NCI-H1417 (cell line): ENCODE measurements at regions not wholly inside any gene's neighbourhood (a gene's known extent, or its start where the extent isn't known, plus 50 kb on each side); places are given as distances from the start of the nearest gene placed in this dataset.
A peak's percentile ranks its signal among the peaks of the same experiment; 100 is the strongest.
"Not testable (repeated sequence)": the region's sequence is repeated elsewhere in the genome, so short reads cannot be mapped to it uniquely, and the experiment has no call there.

Source experiments
- DNase-seq, 3 experiments: peaks; one replicate each; lab custom pipeline; 2025; lab: John Stamatoyannopoulos, UW

GRCh38 chr10:59037506-59037905 lies 138.9 kb upstream of the PHYHIPL start:
- no peak for DNase-seq

GRCh38 chr10:59043358-59043757 lies 133.1 kb upstream of the PHYHIPL start:
- DNase-seq = not testable (repeated sequence)

- peak in 1 of 3 experiments; percentile 37 for DNase-seq
These were observed 129.3 kb upstream of the PHYHIPL start for GRCh38 chr10:59047180-59047579.

GRCh38 chr10:59047957-59048618 lies 128.4 kb upstream of the PHYHIPL start:
- no peak for DNase-seq

- not testable (repeated sequence) for DNase-seq
These were observed 122.9 kb upstream of the PHYHIPL start for GRCh38 chr10:59053502-59053901.

- no peak for DNase-seq
These were observed 121.4 kb upstream of the PHYHIPL start for GRCh38 chr10:59055045-59055444.

GRCh38 chr10:59057345-59057744 lies 119.1 kb upstream of the PHYHIPL start:
- DNase-seq = no peak

- DNase-seq = no peak
These were observed 115.6 kb upstream of the PHYHIPL start for GRCh38 chr10:59060852-59061251.

GRCh38 chr10:59063491-59063890 lies 113.0 kb upstream of the PHYHIPL start:
- no peak for DNase-seq

- DNase-seq = no peak
These were observed 112.3 kb upstream of the PHYHIPL start for GRCh38 chr10:59064080-59064692.

- DNase-seq = no peak
These were observed 111.5 kb upstream of the PHYHIPL start for GRCh38 chr10:59064759-59065539.

- DNase-seq = no peak
These were observed 107.8 kb upstream of the PHYHIPL start for GRCh38 chr10:59068581-59069191.

GRCh38 chr10:59072038-59072437 lies 104.4 kb upstream of the PHYHIPL start:
- no peak for DNase-seq

GRCh38 chr10:59073456-59074053 lies 102.9 kb upstream of the PHYHIPL start:
- no peak for DNase-seq

GRCh38 chr10:59075576-59075975 lies 100.9 kb upstream of the PHYHIPL start:
- no peak for DNase-seq

- no peak for DNase-seq
These were observed 98.6 kb upstream of the PHYHIPL start for GRCh38 chr10:59077855-59078254.

- DNase-seq = no peak
These were observed 97.5 kb upstream of the PHYHIPL start for GRCh38 chr10:59078978-59079377.

- DNase-seq = peak in 1 of 3 experiments; percentile 5
These were observed 96.8 kb upstream of the PHYHIPL start for GRCh38 chr10:59079386-59080226.

GRCh38 chr10:59082249-59082648 lies 94.2 kb upstream of the PHYHIPL start:
- DNase-seq = no peak

- DNase-seq = no peak
These were observed 91.4 kb upstream of the PHYHIPL start for GRCh38 chr10:59085054-59085453.
